Stimulated activated CD4-positive, alpha-beta T cell treated with anti-CD3 and anti-CD28 coated beads, Interleukin-12 subunit alpha, Interleukin-12 subunit beta, amount 100 ng/mL, for 48 hours (primary cell): ENCODE measurements at regions not wholly inside any gene's neighbourhood (a gene's known extent, or its start where the extent isn't known, plus 50 kb on each side); places are given as distances from the start of the nearest gene placed in this dataset.
"Not testable (repeated sequence)": the region's sequence is repeated elsewhere in the genome, so short reads cannot be mapped to it uniquely, and the experiment has no call there.

Source experiments
- DNase-seq, 3 donors: peaks; one replicate each; pipeline ENCODE4 v3.0.0-alpha.2; 2020; ENCODE audit warnings: low read depth in 2 of 3, low spot score in 1 of 3

GRCh38 chr5:54822324-54822687 lies 163.1 kb downstream of the ESM1 start:
- no peak for DNase-seq

GRCh38 chr5:54821445-54822323 lies 163.7 kb downstream of the ESM1 start:
- no peak for DNase-seq

DNA sequence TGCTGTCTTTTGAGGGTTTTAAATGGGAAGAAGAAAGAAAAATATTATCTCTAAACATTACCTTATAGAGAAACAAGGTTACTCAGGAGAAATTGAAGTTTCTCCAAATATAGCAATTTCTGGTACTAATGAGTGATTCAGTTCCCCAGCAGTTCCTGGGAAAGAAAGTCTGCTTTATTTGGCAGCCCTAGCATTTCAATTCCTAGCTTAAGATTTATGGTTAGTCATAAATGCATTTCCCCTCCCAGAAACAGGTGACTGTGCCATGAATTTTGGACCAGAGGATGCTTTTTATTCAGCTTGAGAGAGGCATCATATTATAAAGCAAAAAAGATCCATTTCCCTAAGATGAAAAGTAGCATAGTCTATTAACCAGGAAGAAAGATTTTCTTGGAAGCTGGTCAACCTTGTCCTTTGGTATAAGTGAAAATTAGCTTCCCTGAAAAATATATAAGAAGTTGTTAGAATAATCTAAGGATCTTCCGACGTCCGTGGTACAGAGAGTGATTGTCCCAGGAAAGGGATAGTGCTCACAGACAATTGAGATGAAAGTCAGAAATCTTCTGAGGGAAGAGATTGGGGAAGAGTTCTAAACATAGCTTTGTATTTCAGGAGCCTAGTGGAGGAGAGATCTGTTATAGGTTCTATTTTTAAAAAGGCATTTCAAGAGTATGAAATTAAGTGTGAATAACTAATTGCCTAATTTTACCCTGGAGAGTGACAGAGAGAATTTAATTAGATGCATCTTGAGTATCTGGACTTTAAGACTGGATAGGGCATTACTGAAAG lies 164.9 kb downstream of the ESM1 start:
- DNase-seq, result no peak

DNA sequence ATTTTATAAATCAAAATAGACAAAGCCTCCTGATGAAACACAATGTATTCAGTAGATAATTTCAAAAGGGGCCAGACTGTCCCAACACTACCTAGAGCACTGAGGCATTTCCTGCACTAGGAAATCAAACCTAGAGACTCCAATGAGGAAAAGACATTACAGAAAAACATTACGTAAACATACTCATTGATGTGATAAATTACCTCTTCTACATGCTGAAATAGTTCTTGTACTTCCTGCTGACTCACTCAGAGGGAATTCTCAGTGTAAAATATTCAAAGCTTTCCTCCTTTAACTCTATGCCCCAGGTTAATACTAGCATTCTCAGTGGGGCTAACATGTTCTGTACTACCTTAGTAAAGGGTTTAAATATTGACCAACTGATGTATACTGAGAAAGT lies 178.0 kb downstream of the ESM1 start:
- no peak for DNase-seq

GRCh38 chr5:54804521-54804920 lies 180.9 kb downstream of the ESM1 start:
- no peak for DNase-seq

GRCh38 chr5:54804086-54804485 lies 181.3 kb downstream of the ESM1 start:
- no peak for DNase-seq

- DNase-seq, result no peak
These were observed 181.9 kb downstream of the ESM1 start for GRCh38 chr5:54803471-54804011.

- DNase-seq, result no peak
These were observed 185.7 kb downstream of the ESM1 start for GRCh38 chr5:54799645-54800044.

DNA sequence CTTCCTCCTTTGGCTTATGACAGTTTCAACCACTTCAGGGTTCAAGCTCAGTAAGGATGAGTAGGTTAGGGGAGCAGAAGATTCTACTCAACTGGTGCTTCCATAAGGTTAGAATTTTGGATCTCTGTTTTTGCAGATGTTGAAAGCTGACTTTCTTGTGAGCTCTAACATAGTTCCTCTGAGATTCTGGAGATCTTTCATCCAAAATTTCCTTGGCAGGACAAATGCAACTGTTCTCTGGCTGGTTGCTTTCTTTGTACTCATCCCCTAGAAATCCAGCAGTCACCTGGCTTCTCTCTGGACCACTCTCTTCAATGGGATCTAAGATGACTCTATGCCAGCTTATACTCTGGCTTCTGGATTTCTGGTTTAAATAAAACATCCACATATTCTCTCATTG lies 189.6 kb downstream of the ESM1 start:
- DNase-seq, result no peak

DNA sequence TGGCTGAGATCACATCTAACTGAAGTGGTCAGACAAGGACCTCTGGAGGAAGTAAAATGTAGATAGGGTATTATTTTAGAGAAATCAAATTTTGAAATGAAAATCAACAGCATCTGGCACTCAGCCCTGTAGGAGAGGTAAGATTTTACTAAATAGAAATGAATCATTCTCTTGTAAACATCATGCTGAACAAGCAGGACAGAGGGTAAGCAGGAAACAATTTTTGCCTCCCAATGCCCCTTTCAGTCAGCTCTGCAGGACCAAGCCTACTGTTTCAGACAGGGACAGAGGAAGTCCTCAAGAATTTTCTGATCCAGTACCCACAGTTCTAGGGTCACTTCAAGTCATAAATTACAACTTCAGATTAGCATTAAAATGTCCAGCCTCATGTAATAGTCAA lies 190.1 kb downstream of the ESM1 start:
- DNase-seq, result no peak

GRCh38 chr5:54794135-54794975 lies 191.0 kb downstream of the ESM1 start:
- no peak for DNase-seq

DNA sequence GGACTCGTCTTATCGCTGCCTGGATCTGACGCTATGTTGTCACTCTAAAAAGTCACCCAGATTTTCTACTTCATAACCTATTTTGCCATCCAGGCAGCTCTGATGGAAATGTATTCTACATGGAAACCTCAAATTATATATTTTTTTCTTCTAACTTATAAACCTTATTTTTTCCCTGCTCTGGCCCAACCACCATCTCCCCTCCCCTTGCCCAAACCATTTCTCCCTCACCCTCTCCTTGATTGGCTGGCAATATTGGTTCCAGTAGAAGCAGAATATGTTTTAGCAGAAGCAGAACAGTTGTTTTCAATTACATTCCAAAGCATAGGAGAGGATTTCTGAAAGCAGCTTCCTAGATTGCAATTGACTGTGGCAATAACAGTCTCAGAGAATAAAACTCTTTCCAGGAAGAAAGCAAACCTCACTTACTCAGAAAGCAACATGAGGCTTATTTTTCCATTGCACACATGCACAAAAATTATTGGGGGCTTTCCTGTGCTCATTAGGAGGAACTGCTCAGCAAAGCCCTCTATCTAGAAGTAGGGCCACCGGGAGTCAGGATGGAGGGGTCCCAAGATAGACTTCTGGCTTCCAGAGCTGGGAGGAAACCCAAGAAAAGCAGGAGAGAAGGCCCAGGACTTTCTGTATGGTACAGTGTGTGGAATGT lies 191.8 kb downstream of the ESM1 start:
- no peak for DNase-seq

GRCh38 chr5:54792611-54793404 lies 192.6 kb downstream of the ESM1 start:
- DNase-seq, result no peak

DNA sequence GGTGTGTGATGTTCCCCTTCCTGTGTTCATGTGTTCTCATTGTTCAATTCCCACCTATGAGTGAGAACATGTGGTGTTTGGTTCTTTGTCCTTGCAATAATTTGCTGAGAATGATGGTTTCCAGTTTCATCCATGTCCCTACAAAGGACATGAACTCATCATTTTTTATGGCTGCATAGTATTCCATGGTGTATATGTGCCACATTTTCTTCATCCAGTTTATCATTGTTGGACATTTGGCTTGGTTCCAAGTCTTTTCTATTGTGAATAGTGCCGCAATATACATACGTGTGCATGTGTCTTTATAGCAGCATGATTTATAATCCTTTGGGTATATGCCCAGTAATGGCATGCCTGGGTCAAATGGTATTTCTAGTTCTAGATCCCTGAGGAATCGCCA lies 197.5 kb downstream of the ESM1 start:
- not testable (repeated sequence) for DNase-seq

DNA sequence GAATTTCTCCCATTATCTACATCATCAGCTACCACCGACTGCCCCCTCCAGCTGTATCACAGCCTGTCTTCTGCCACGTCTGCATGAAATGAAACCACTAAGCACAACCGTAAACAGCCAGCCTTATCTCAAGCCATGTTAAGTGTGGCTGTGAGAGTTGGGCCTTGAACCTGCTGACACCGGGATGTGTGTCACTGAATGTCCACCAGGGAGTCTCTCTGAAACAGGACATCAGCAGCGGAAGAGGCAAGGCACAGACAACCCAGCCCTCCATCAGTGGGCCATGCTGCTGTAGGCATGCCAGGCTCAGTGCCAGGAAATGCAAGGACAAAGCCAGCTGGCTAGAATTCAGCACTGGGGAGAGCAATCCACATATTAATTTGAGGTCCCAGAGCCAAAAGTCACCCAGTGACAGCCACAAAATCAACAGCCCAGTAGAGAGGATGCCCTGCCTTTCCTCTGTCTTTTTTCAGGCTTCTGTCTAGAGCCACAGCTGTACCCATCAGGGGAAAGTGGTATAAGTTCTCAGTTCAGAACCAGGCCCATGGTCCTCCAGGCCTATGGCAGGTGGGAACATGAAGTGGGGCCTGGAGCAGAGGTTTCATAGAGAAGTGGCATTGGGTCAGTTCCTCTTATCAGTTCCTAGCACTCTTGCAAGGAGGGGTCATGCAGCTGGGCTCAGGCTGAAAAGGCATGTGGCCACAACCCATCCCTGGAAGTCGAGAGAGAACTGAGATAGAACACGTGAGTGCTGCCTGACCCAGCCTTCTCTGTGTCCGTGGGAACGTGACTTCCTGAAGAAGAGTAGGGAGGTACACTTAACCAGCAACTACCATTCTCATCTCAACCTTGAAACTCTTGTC lies 199.4 kb downstream of the ESM1 start:
- DNase-seq, result no peak

- DNase-seq, result no peak
These were observed 206.6 kb downstream of the ESM1 start for GRCh38 chr5:54778783-54779182.

GRCh38 chr5:54775645-54776044 lies 209.7 kb downstream of the ESM1 start:
- no peak for DNase-seq

DNA sequence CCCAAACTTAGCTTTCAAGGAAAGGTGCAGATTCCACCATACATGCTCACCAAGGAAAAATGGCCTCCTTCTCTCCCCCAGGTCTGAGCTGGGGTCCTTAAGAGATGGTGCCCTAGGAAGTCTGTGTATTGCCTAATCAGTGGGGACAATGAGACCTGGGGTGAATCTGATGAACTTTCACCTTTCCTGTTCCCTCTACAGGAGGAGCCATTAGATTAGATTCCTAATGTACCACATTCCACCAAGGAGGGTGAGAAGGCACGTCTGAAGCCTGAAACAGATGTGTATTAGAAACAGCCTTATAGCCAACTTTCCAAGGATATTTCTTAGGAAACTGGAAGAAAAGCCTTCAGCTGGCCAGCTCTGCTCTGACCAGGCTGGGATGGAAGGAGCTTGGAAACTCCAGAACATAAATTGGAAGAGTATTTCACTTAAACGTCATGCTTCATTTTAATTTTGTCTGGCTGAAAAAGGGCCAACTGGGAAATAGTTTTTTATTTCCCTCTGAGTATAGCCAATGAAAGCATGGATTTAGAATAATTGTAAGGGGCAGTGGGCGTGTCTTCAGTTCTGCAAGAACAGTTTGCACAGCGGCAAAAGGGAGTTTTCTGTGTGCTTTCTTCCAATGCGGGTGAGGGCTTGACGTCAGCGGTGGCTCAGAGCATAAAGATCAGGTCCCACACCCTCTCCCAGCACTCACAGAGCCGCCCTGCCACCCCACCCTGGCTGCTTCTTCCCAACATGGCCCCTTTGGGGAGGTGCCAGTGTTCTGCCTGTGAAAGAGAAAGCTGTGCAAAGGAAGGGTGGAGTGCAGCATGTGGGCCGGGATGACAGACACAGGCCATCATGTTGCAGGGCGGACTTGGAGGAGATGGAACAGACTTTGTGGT lies 210.9 kb downstream of the ESM1 start:
- no peak for DNase-seq
